Middle frontal gyrus (tissue), 1 donor: ENCODE measurements at regions not wholly inside any gene's neighbourhood (a gene's known extent, or its start where the extent isn't known, plus 50 kb on each side); places are given as distances from the start of the nearest gene placed in this dataset.

Experiments used
- DNase-seq: peaks from one replicate; pipeline ENCODE4 v3.0.0-alpha.2; 2015; ENCODE audit warnings: low spot score; ENCODE audit errors: extremely low spot score

DNA sequence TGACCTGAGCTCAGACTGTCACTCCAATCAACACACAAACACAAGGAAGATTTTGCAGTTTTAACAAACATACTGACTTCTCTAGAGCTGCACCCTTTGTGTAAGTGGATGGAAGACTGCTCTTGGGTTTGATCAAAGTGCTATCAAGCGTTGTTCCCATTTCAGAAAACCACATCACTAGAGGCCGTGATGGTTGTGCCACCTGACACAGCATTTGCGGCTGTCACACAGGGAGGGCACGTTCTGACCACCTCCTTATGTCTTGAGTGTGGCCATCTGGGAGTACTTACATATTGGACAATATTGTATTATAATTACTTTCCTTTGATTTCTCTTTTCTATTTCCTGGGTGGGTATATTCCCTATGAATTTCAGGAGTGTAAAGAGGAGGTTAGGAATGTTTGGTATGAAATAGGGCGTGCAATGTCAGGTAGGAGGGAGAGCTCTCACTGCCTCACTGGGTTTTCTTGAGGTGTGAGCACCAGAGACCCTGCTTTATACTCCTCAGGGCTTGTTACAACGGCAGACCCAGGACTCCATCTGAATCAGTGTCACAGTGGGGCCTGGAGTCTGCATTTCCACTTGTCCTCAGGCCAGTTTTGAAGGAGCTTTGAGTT, 74.3 kb downstream of the SYNE3 start:
- DNase-seq = no peak

GRCh38 chr14:95440951-95441350, 75.5 kb downstream of the SYNE3 start:
- no peak for DNase-seq

- DNase-seq = no peak
Measured at GRCh38 chr14:95440496-95440895, 76.0 kb downstream of the SYNE3 start.

- no peak for DNase-seq
Measured at GRCh38 chr14:95439881-95440280, 76.6 kb downstream of the SYNE3 start.

DNA sequence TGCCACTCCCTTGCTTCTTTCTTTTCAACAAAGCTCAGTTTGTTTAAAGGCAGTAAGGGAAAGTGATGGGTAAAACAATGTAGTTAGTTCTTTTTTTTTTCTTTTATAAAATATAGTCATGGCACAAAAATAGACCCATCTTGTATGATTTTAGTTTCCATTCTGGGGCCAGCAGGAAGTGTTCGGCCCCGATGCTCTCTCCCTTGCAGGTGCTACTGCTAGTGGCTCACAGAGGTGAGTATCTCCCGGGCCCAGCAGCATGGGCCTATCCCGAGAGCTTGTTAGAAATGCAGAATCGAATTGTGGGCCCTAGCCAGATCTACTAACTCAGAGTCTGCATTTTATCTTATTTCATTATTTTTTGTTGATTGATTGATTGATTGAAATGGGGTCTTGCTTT, 78.7 kb downstream of the SYNE3 start:
- no peak for DNase-seq

DNA sequence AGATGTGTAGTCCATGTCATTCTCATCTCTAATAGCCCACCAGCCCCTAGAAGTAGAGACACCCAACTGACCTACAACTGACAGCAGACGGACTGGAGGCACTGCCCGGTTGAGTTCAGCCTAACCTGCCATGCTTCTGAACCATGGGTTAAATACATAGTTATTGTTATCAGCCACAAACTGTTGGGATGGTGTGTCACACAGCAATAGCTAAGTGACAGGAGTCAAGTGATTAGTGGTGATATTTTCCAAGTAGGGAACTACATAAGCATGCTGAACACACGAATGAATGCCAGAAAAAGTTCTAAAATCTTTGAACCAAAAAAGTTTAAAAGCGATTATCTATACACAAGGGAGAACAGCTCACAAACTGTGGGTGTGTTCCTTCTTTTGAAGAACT, 80.1 kb downstream of the SYNE3 start:
- DNase-seq = no peak

GRCh38 chr14:95434121-95434520, 82.3 kb downstream of the SYNE3 start:
- DNase-seq = no peak

- DNase-seq = no peak
Measured at GRCh38 chr14:95433094-95433478, 83.4 kb downstream of the SYNE3 start.

DNA sequence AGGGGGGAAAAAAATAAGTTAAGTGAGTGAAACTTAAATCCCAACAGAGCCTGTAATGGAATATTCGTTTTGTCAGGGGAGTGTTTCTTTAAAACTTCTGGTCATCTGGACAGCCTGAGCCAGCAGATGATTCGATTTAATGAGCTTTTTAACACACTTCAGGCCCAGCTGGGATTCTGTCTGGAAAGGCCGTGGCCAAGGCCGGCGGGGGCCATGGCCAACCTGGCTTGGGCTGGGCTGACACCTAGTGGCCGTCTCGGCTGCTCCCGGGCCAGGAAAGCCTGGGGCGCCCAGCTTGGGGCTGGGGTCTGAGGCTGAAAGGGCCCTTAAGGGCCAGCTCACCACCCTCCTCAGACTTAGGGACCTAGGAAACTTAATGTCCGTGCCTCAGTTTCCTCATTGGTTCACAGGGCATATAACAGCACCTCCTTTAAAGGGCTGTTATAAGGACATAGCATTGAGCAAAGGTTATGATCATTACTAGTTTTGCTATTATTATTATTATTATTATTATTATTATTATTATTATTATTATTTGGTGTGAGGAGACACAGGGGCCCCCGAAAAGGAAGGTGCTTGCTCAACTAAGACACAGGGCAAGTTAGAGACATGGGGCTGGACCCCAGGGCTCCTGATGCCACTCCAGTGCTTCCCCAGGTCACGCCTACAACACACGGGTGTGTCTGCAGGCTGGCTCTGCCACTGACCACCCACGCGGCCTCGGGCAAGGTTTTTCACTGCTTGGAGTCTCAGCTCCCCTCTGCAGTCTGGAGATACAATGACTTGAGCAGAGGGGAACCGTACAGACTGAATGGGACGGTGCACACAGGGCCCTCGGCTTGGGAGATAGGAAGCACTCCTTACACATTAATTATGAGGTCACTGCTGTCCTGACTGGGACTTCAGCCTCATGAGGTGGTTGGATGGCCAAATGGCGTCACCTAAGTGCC, 84.0 kb downstream of the SYNE3 start:
- no peak for DNase-seq

- DNase-seq = no peak
Measured at GRCh38 chr14:95431199-95432143, 85.0 kb downstream of the SYNE3 start.

DNA sequence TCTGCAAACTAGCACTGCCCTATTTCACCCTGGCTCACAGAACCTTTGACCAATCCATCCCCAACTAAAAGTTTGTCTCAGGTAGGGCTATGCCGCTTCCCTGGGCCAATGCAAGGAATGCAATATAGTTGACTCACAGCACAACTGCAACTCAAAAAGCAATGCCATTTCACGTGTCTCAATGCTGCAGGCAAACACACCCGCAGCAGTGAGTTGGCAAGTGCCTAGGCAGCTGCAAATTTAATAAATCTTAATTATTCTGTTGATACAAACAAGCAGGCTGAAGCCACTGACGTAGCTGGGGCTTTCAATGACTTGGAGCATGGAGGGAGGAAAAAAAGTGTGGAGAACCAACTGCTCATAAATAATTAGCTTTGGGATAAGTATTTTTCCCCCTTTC, 87.9 kb downstream of the SYNE3 start:
- DNase-seq = no peak

GRCh38 chr14:95426116-95426475, 90.4 kb downstream of the SYNE3 start:
- no peak for DNase-seq

DNA sequence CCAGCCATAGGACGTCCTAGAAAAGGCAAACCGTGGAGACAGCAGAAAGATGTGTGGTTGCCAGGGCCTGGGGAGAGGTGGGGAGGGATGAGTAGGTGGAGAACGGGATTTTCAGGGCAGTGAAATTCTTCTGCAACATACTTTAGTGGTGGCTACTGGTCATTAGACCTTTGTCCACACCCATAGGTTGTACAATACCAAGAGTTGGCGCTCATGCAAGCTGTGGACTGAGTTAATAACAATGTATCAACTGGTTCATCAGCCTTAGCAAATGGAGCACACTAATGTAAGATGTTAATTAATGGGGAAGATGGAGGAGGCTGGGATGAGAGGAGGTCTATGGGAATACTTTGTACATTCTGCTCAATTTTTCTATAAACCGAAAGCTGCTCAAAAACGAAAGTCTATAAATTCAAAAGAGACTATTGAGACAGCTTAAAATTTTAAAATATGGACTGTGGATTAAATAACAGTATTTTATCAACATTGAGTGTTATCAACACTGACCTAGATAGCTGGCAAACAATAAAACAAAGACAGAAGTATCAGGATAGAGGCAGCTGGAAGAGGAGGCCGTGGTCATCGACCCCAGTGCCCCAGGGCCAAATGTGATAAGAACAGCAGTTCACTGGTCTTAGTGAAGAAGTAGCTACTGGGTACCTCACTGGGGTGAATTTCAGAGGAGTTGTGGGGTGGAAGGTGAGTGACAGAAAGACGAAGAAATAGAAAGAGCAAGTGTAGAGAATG, 90.9 kb downstream of the SYNE3 start:
- DNase-seq = no peak

- DNase-seq = no peak
Measured at GRCh38 chr14:95424529-95424928, 91.9 kb downstream of the SYNE3 start.

DNA sequence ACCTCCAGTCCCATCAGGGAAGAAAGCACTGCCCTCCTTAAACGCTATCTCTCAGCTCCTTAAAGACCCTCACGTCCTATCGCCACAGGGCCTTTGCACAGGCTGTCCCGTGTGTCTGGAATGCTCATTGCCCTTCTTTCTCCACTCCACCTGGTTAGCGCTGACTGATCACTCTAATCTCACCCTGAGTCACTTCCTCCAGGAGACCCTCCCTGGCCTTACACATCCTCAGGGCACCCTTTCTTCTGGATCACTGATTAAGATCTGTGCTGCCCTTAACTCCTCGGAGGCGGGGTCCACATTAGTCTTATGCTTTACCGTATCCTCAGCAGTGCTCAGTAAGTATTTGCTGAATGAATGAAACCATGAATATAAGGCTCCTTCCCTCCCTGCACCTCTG, 94.7 kb downstream of the SYNE3 start:
- DNase-seq = no peak

DNA sequence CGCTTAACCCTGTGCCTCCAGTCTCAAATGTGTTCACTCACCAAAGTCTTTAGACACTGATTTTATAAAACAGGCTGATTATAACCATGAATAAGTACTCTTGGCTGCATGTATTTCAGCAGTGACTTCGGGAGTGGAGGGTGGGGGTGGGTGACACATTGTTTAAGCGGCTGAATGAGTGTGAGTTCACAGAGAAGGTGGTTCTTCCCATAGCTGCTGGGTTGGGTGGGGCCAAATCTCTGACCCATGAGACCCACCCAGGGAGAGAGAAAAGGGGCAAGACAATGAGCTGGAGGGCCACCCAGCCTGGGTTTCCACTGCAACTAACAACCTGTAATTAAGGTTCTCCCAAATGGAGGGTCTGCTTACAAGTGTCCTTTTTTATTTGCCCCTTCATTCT, 96.4 kb downstream of the SYNE3 start:
- DNase-seq = no peak

DNA sequence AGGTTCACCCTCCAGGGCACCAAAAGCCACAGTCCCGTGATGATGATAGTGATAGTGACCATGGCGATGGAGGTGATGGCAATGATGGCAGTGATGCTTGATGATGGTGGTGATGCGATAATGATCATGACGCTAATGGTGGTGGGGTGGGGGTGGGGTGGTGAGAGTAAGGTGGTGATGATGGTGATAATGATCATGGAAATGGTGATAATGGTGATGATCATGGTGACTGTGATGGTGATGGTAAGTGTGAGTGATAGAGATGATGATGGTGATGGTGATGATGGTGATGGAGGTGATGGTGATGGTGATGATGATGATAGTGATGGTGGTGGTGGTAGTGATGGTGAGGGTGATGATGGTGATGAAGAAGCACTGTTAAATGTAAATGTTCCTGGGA, 96.9 kb downstream of the SYNE3 start:
- DNase-seq = no peak

GRCh38 chr14:95418858-95419257, 97.6 kb downstream of the SYNE3 start:
- DNase-seq = no peak

DNA sequence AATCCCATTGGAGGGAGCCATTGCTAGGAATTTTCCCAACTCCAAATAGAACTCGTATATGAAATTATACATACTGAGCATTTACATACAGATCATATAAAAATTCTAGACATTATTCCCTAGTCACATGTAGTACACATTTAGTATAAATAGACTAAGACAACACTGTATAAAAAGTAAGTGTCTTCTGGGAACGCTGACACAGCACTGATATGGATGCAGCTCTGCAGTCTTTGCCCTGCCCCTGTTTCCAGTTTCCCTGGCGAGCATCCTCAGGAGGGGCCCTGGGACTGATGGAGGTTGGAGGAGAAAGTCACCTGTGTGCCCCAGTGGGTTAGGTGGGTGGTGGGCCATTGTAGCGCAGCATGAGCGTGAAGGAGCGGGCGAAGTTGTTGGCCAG, 97.8 kb upstream of the CLMN start:
- no peak for DNase-seq

- DNase-seq = no peak
Measured at GRCh38 chr14:95415993-95416392, 96.3 kb upstream of the CLMN start.
